ENCODE measurements at regions not wholly inside any gene's neighbourhood (a gene's known extent, or its start where the extent isn't known, plus 50 kb on each side); places are given as distances from the start of the nearest gene placed in this dataset.

- H3K36me3 Mint-ChIP-seq = no peaks in the 10 kb centered on the region
- ChIA-PET CTCF (no interaction called here), POLR2A (no interaction called here)
- H3K9me3 Mint-ChIP-seq = no peaks in the 10 kb centered on the region
- TF ChIP-seq ELF4 (CRISPR knock-in tag; IDR thresholded peaks at IDR 0.05; ENCODE audit: low read depth) (no peak), RELA (CRISPR knock-in tag; IDR thresholded peaks at IDR 0.05; ENCODE audit: borderline replicate concordance) (no peak), NR1H2 (CRISPR knock-in tag; IDR thresholded peaks at IDR 0.05) (no peak), ZMAT4 (CRISPR knock-in tag; IDR thresholded peaks at IDR 0.05) (no peak), ZNF219 (CRISPR knock-in tag; IDR thresholded peaks at IDR 0.05; ENCODE audit: borderline replicate concordance) (no peak), ZNF317 (CRISPR knock-in tag; IDR thresholded peaks at IDR 0.05; ENCODE audit: borderline replicate concordance, low read depth) (no peak), NFATC4 (CRISPR knock-in tag; IDR thresholded peaks at IDR 0.05) (no peak), EMX1 (CRISPR knock-in tag; IDR thresholded peaks at IDR 0.05) (no peak), ZNF396 (CRISPR knock-in tag; IDR thresholded peaks at IDR 0.05; ENCODE audit: borderline replicate concordance) (no peak), CDX4 (CRISPR knock-in tag; IDR thresholded peaks at IDR 0.05; ENCODE audit: borderline replicate concordance) (no peak), MYBL2 (CRISPR knock-in tag; IDR thresholded peaks at IDR 0.05) (no peak), ERG (CRISPR knock-in tag; IDR thresholded peaks at IDR 0.05) (no peak), ZBTB43 (CRISPR knock-in tag; IDR thresholded peaks at IDR 0.05) (no peak), NFE2L1 (CRISPR knock-in tag; IDR thresholded peaks at IDR 0.05) (no peak), HMGA2 (CRISPR knock-in tag; IDR thresholded peaks at IDR 0.05) (no peak), MLX (CRISPR knock-in tag; IDR thresholded peaks at IDR 0.05) (no peak), ZNF512 (CRISPR knock-in tag; IDR thresholded peaks at IDR 0.05; ENCODE audit: borderline replicate concordance) (no peak)
- no peaks in the 10 kb centered on the region for H3K4me1 Mint-ChIP-seq
- DNase-seq (ENCODE audit: low spot score) (no peak), ATAC-seq (no peak)
- no peak overlapping the region for H3K27ac Mint-ChIP-seq
- no peak overlapping the region for H3K4me3 Mint-ChIP-seq
- H3K27me3 Mint-ChIP-seq (ENCODE audit: low read depth) = no peaks in the 10 kb centered on the region
These were observed 202.8 kb upstream of the CXCL12 start for GRCh38 chr10:44587488-44588318.

- ChIA-PET POLR2A (no interaction called here), CTCF (no interaction called here)
- H3K27me3 Mint-ChIP-seq (ENCODE audit: low read depth) = no peaks in the 10 kb centered on the region
- no peak overlapping the region for H3K4me3 Mint-ChIP-seq
- no peaks in the 10 kb centered on the region for H3K4me1 Mint-ChIP-seq
- no peak overlapping the region for H3K27ac Mint-ChIP-seq
- DNase-seq (ENCODE audit: low spot score) (no peak), ATAC-seq (no peak)
- H3K36me3 Mint-ChIP-seq = no peaks in the 10 kb centered on the region
- H3K9me3 Mint-ChIP-seq = no peaks in the 10 kb centered on the region
- TF ChIP-seq ZNF281 (CRISPR knock-in tag; IDR thresholded peaks at IDR 0.05) (no peak), ESRRA (CRISPR knock-in tag; IDR thresholded peaks at IDR 0.05; ENCODE audit: borderline replicate concordance) (no peak), ETV6 (CRISPR knock-in tag; IDR thresholded peaks at IDR 0.05) (no peak), TEAD4 (CRISPR knock-in tag; IDR thresholded peaks at IDR 0.05) (no peak), ATF2 (CRISPR knock-in tag; IDR thresholded peaks at IDR 0.05; ENCODE audit: borderline replicate concordance, low read depth) (no peak), E2F5 (CRISPR knock-in tag; IDR thresholded peaks at IDR 0.05) (no peak)
These were observed 204.5 kb upstream of the CXCL12 start for GRCh38 chr10:44589181-44589943.
